Keratinocyte (primary cell): ENCODE measurements at regions not wholly inside any gene's neighbourhood (a gene's known extent, or its start where the extent isn't known, plus 50 kb on each side); places are given as distances from the start of the nearest gene placed in this dataset.

Experiments
- CTCF ChIP-seq, 3 experiments: IDR thresholded peaks in 1 of 3; conservative IDR thresholded peaks in 1 of 3; optimal IDR thresholded peaks in 1 of 3; 2 replicates in 2 of 3; 3 replicates in 1 of 3; pipeline versions ENCODE3 to v1.5.1; 2011; ENCODE audit warnings: low read length in 3 of 3, mild to moderate bottlenecking in 3 of 3, moderate library complexity in 2 of 3, control low read depth in 1 of 3, inconsistent platforms in 1 of 3; ENCODE audit not compliant: insufficient read depth in 2 of 3; ENCODE audit errors: extremely low read depth in 1 of 3
- EZH2 ChIP-seq: IDR thresholded peaks from one replicate; pipeline ENCODE4 v1.6.1; 2012; ENCODE audit warnings: inconsistent platforms, mild to moderate bottlenecking, low read length, moderate library complexity

- TF ChIP-seq EZH2, result no peak
- no peak for TF ChIP-seq CTCF (optimal IDR thresholded peaks at IDR 0.05 in 1 of 3, IDR thresholded peaks at IDR 0.05 in 1 of 3, conservative IDR thresholded peaks at IDR 0.05 in 1 of 3; ENCODE audit: extremely low read depth in 1 of 3, insufficient read depth in 2 of 3, low read length in 3 of 3)
These were observed 107.3 kb upstream of the ADGRL4 start for GRCh38 chr1:79113836-79114235.
